K562 (cell line): ENCODE measurements at regions not wholly inside any gene's neighbourhood (a gene's known extent, or its start where the extent isn't known, plus 50 kb on each side); places are given as distances from the start of the nearest gene placed in this dataset.

ENCODE experiments used
- ATAC-seq: fragments of 200-7000 bp; cut with Tn5 transposase; 3 replicates; pipeline ENCODE4 v1.9.1; 2020; ENCODE audit warnings: moderate library complexity
- BruUV-seq: library from RNA; stranded (reverse); fragments of 400-500 nt; replicated peaks from 2 replicates; lab custom pipeline; 2021; lab: Mats Ljungman, UMichigan
- CTCF ChIA-PET: fragments of 300-600 bp; formaldehyde crosslinking; extraction: SDS; loops from one replicate; lab custom pipeline; 2021; ENCODE audit warnings: low intra/inter-chr PET ratio; lab: Yijun Ruan, JAX
- POLR2A ChIA-PET: fragments of 300-600, 350-650 bp; sonication (Branson Sonifier 250); formaldehyde crosslinking; extraction: SDS; loops from one replicate; lab custom pipeline; 2021; ENCODE audit warnings: antibody characterized with exemption, inconsistent platforms; lab: Yijun Ruan, JAX
- DNase-seq, 4 experiments: peaks; one replicate each; pipeline versions ENCODE4 v3.0.0 to v3.0.0-alpha.2; 2011 to 2018; ENCODE audit warnings: low spot score in 3 of 4, mixed read lengths in 3 of 4; ENCODE audit errors: extremely low read depth in 1 of 4
- FAIRE-seq: peaks from 2 replicates; lab custom pipeline; 2011; peaks lifted over from hg19 to GRCh38; lab: Jason Lieb, UNC
- H2AFZ ChIP-seq: 2 replicates; pipeline ENCODE4 v1.6.0; 2011; ENCODE audit warnings: low read depth, low read length, control low read depth, inconsistent platforms
- H3K27ac ChIP-seq: fragments of 200-600 bp; 3 replicates; pipeline ENCODE4 v1.8.0; 2011; ENCODE audit warnings: low read depth, mild to moderate bottlenecking, control low read depth, inconsistent platforms, low read length, moderate library complexity, mixed read lengths; ENCODE audit errors: extremely low read depth
- H3K27me3 ChIP-seq, 2 experiments: fragments of 300-600 bp in 1 of 2; 2 replicates in 1 of 2; 3 replicates in 1 of 2; pipeline versions ENCODE4 v1.6.0 to v1.8.0; 2011; ENCODE audit warnings: inconsistent platforms in 2 of 2, low read length in 2 of 2, mild to moderate bottlenecking in 1 of 2, mixed read lengths in 1 of 2, moderate library complexity in 1 of 2; ENCODE audit not compliant: control insufficient read depth in 2 of 2, insufficient read depth in 2 of 2
- H3K36me3 ChIP-seq: fragments of 300-600 bp; 3 replicates; pipeline ENCODE4 v1.8.0; 2011; ENCODE audit warnings: mild to moderate bottlenecking, low read length, inconsistent platforms; ENCODE audit not compliant: control insufficient read depth, insufficient read depth
- H3K4me1 ChIP-seq, 2 experiments: fragments of 200-600 bp in 1 of 2; replicated peaks in 1 of 2; 2 replicates in 1 of 2; 3 replicates in 1 of 2; pipeline versions ENCODE4 v1.5.1 to v1.8.0; 2011; ENCODE audit warnings: inconsistent platforms in 2 of 2, low read length in 2 of 2, mild to moderate bottlenecking in 1 of 2, mixed read lengths in 1 of 2, moderate library complexity in 1 of 2; ENCODE audit not compliant: control insufficient read depth in 2 of 2, insufficient read depth in 2 of 2
- H3K4me2 ChIP-seq: 2 replicates; pipeline ENCODE4 v1.6.1; 2011; ENCODE audit warnings: low read length, control low read depth, inconsistent platforms, mixed read lengths; ENCODE audit not compliant: insufficient read depth
- H3K4me3 ChIP-seq: fragments of 200-600 bp; sonication (generic), shearing (Covaris generic); 2 replicates; pipeline ENCODE4 v1.5.1; 2016; ENCODE audit warnings: control low read depth, inconsistent platforms
- H3K79me2 ChIP-seq: fragments of 200-600 bp; 3 replicates; pipeline ENCODE4 v1.8.0; 2011; ENCODE audit warnings: low read length, inconsistent platforms; ENCODE audit not compliant: control insufficient read depth, insufficient read depth
- H3K9ac ChIP-seq, 2 experiments: 2 replicates each; pipeline versions ENCODE4 v1.6.0 to v1.6.1; 2011; ENCODE audit warnings: low read depth in 2 of 2, low read length in 2 of 2, control low read depth in 1 of 2, inconsistent platforms in 1 of 2, mild to moderate bottlenecking in 1 of 2, mixed read lengths in 1 of 2; ENCODE audit not compliant: insufficient read depth in 1 of 2
- H3K9me1 ChIP-seq: one replicate; pipeline ENCODE4 v1.6.0; 2011; ENCODE audit warnings: inconsistent platforms, mild to moderate bottlenecking, low read length, moderate library complexity; ENCODE audit not compliant: control insufficient read depth, insufficient read depth
- H3K9me3 ChIP-seq: replicated peaks from 2 replicates; pipeline ENCODE4 v1.5.1; 2011; ENCODE audit warnings: low read depth, low read length, inconsistent platforms; ENCODE audit not compliant: control insufficient read depth, insufficient read depth
- H4K20me1 ChIP-seq: replicated peaks from 2 replicates; pipeline ENCODE4 v1.6.1; 2011; ENCODE audit warnings: low read length, inconsistent platforms, mixed read lengths; ENCODE audit not compliant: control insufficient read depth, insufficient read depth
- HMBOX1 ChIP-seq: sonication (generic); IDR thresholded peaks from 2 replicates; pipeline ENCODE4 v1.6.1; 2016
- MED1 ChIP-seq: sonication (generic); formaldehyde crosslinking; IDR thresholded peaks from 2 replicates; pipeline ENCODE4 v1.8.1; 2023; ENCODE audit warnings: missing genetic modification reagents, borderline replicate concordance
- SMAD4 ChIP-seq: fragments of 250-450 bp; sonication (Bioruptor Pico); conservative IDR thresholded peaks from 2 replicates; pipeline ENCODE4 v1.8.0; 2021; ENCODE audit warnings: inconsistent platforms, mild to moderate bottlenecking, moderate library complexity
- SRSF3 ChIP-seq: fragments of 200-400 bp; formaldehyde crosslinking; IDR thresholded peaks from 2 replicates; pipeline ENCODE4 v1.6.1; 2016; ENCODE audit warnings: mild to moderate bottlenecking, low read length, moderate library complexity; ENCODE audit not compliant: insufficient read depth
- THAP12 ChIP-seq: fragments of 250-450 bp; sonication (Bioruptor Pico); IDR thresholded peaks from 2 replicates; pipeline ENCODE4 v1.9.0; 2021; ENCODE audit warnings: mild to moderate bottlenecking, inconsistent platforms
- XRCC5 ChIP-seq: fragments of 200-400 bp; formaldehyde crosslinking; IDR thresholded peaks from 2 replicates; pipeline ENCODE4 v1.6.1; 2017; ENCODE audit warnings: low read depth, mild to moderate bottlenecking, low read length
- ZNF609 ChIP-seq: sonication (generic); formaldehyde crosslinking; IDR thresholded peaks from 2 replicates; pipeline ENCODE4 v1.8.1; 2023; ENCODE audit warnings: missing genetic modification reagents, mild to moderate bottlenecking, borderline replicate concordance
- WGBS: fragments of 100-300 bp; shearing (Covaris generic); methylation state at CpG from one replicate; pipeline ENCODE4 v1.1.6; 2016; ENCODE audit warnings: low coverage, mixed read lengths; ENCODE audit not compliant: insufficient coverage; ENCODE audit errors: missing lambda C conversion rate; 5-methylcytosine and 5-hydroxymethylcytosine counted together
- in situ Hi-C: fragments of 300-500 bp; cut with MboI; formaldehyde crosslinking; loops from 4 replicates; pipeline ENCODE4 v1.15.0; 2018; ENCODE audit warnings: inconsistent platforms, mixed read lengths
- intact Hi-C: fragments of 100-400 bp; cut with micrococcal nuclease; formaldehyde crosslinking; loops from 2 replicates; pipeline ENCODE4 v1.14.2; 2022

GRCh38 chr2:35391736-35392442 lies 963.7 kb upstream of the CRIM1 start (continued):
- TF ChIP-seq SMAD4 (CRISPR knock-in tag) (no peak), HMBOX1 (no peak), MED1 (CRISPR knock-in tag) (no peak)

GRCh38 chr2:35378791-35379190 lies 976.8 kb upstream of the CRIM1 start:
- BruUV-seq: no TSS peak
- Histone ChIP-seq H3K36me3 (no peaks in the 10 kb centered on the region), H3K4me3 (no peak overlapping the region), H3K4me1 (no peaks in the 10 kb centered on the region), H3K9me1 (no peaks in the 10 kb centered on the region), H3K4me2 (no peak overlapping the region), H3K27me3 (no peaks in the 10 kb centered on the region)
- in situ Hi-C loops: no loop called here
- DNase-seq (no peak), ATAC-seq (no peak)
- POLR2A ChIA-PET: no interaction called here
- TF ChIP-seq SRSF3 (no peak), ZNF609 (CRISPR knock-in tag) (no peak), XRCC5 (no peak), THAP12 (CRISPR knock-in tag) (no peak)
- TF ChIP-seq, all 486 proteins: peak for 0
- CTCF ChIA-PET: no interaction called here
- Histone ChIP-seq H3K9me3 (no peaks in the 10 kb centered on the region), H3K9ac (no peak overlapping the region), H4K20me1 (no peaks in the 10 kb centered on the region), H2AFZ (no peak overlapping the region), H3K79me2 (no peaks in the 10 kb centered on the region), H3K27ac (no peak overlapping the region)
- intact Hi-C loops: no loop called here
- WGBS: 0% methylated on average over 1 of the region's 1 CpG
- FAIRE-seq: no peak
